HG03378 (cell line): ENCODE measurements at regions not wholly inside any gene's neighbourhood (a gene's known extent, or its start where the extent isn't known, plus 50 kb on each side); places are given as distances from the start of the nearest gene placed in this dataset.
"Not testable (repeated sequence)": the region's sequence is repeated elsewhere in the genome, so short reads cannot be mapped to it uniquely, and the experiment has no call there.

Experiments used
- ATAC-seq: cut with Tn5 transposase; IDR thresholded peaks from one replicate; pipeline ENCODE4 v1.9.1; 2021; ENCODE audit warnings: mild to moderate bottlenecking, moderate library complexity; ENCODE audit not compliant: unreplicated experiment

DNA sequence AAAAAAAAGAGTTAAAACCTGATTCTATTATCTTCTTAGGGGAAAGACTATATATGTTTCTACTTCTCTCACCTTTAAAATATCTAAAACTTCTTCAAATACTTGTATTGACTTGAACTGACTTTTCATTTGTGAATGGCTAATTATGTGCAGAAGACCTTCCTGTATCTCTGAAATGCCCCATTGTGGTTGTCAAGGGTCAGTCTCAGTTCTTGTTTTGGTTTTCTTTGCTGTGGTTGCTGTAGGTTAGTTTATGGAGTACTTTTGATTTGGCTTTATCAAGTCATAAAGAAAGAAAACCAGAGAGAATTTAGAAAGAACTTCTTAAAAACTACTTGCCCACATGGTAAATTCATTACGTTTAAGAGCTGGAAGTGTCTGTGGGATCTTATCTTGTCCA lies 345.3 kb upstream of the POU1F1 start:
- peak; percentile 87 for ATAC-seq

DNA sequence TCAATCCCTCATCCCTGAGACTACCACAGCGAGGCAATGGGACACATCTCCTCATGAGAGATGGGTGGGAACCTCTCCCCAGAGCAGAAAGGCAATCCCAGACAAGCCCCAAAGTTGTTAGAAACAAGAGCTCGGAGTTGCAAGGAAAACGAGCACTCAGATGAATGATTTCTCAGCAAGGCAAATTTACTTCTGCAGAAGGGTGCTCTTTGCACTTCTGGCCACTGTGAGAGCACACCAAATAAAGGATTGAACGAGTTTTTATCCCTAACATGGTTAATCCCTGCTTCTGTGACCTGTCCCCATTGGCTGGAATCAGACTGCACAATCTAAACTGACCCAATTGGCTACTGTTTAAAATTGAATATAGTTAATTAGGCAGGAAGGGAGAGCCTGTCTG lies 339.1 kb upstream of the POU1F1 start:
- ATAC-seq, result no peak

DNA sequence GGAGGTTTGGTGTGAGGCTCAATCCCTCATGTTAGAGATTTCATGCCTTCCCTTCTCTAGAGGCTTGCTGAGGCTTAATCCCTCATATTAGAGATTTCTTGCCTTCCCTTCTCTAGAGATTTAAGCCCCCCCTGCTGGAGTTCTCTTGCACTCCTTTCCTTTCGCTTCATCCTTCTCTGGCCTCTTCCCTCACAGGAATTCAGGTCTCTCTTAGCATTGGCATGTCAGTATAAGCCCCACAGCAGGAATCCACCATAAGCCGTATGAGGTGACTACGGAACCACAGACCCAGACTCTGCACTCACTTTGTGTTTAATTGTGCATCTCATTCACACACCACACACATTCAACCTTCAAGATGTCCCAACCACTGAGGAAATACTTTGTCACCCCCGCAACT lies 338.6 kb upstream of the POU1F1 start:
- ATAC-seq, result no peak

DNA sequence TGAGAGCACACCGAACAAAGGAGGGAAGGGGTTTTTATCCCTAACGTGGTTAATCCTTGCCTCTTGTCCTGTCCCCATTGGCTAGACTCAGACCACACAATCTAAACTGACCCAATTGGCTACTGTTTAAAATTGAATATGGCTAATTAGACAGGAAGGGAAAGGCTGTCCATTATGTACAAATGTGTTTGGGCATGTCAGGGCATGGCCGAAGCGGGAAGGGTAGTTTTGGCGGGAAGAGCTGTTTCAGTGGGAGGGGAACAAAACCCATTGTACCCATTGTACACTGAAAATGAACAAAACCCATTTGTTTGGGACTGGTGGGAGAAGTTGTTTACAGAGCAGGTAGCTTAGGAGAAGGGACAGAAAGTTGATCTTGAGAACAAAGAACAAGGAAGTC lies 330.9 kb upstream of the POU1F1 start:
- ATAC-seq, result no peak

DNA sequence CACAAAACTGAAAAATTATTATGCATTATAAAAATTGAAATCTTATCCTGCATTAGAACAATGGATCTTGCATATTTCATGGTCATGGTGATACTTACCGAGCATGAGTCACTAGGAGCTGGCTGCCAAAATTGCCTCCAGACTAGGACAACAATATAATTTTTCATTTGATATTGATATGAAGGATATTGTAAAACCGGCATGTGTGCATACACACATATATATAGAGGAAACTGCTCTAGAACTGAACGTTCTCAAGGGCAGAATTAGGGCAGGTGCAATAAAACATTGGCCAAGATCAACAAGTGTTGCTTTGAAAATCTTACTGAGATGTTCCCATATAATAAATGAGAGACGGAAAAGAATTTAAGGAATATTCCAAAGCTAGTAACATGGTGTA lies 319.4 kb upstream of the POU1F1 start:
- ATAC-seq, result no peak

DNA sequence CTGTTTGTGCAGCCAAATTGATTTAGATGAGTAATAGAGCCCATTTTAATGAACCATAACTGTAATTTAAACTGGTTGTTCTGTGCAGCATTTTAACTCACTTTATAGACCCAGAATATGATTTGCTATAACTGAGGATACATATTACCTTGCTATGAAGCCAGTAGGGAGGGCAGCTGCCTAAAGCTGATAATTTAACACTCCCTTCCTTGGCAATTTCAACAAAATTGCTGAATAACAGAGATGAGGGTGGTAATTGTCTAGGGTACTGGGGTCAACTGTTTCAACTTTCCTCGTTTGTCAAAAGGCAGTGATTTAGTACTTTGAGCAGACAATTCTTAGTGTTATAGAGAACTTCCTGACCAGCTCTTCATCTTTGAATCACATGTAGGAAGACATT lies 304.9 kb upstream of the POU1F1 start:
- no peak for ATAC-seq

DNA sequence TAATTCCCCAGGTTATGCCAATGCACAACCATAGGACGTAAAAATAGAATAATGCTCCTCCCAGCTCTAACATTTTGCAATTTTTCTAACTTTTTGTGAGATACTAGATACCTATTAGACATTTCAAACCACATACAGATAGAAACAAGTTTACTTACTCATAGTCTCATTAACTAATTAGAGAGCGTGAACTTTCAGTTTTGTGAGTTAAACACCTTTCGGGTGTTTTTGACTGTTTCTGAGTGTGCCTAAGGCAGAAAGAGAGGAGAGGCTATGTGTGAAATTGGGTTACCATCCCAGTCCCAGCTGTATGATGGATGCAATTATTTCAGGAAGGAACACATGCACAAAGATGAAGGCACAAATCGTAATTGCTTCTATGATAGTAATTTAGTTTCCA lies 300.4 kb upstream of the POU1F1 start:
- ATAC-seq, result no peak

DNA sequence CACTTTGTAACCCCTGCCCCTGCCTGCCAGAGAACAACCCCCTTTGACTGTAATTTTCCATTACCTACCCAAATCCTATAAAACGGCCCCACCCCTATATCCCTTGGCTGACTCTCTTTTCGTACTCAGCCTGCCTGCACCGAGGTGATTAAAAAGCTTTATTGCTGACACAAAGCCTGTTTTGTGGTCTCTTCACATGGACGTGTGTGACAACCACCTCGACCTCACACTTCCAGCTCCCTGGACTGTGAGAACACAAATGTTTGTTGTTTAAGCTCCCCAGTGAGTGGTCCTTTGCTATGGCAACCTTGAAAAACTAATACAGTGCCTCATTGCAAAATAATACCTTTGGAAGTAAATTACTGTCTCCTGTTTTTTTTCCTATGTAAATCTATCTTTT lies 299.2 kb upstream of the POU1F1 start:
- ATAC-seq, result no peak

DNA sequence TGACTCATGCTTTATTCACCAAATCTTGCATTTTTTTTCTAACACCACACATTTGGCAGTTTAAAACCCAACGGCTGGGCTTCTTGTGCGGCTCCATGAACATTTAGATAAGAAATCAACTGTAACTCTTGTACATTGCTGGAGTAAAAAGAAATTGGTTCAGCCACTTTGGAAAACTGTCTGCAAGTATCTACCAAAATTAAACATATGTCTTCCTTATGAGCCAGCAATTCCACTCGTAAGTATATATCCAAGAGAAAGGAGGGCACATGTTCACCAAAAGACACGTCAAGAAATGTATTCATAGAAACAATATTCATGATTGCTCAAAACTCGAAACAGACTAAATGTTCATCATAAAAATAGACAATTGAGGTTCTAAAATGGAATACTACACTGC lies 291.9 kb upstream of the POU1F1 start:
- ATAC-seq, result no peak

DNA sequence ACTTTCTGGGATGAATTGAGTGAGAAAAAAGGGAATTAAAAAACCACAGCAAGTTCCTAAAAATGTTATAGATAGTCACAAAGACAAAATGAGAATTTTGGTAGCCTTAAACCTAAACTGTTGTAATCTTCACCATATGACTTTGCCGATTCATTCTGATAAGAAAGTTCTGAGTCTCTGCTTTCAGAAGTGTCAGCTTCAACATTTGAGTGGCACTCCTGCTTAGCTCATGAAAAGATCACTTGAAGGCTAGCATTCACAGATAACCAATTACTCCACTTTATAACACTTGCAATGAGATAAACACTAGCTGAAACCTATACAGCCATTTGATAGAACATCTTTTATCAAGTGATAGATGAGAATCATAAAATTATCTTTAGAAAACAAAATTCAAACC lies 288.1 kb upstream of the POU1F1 start:
- no peak for ATAC-seq

DNA sequence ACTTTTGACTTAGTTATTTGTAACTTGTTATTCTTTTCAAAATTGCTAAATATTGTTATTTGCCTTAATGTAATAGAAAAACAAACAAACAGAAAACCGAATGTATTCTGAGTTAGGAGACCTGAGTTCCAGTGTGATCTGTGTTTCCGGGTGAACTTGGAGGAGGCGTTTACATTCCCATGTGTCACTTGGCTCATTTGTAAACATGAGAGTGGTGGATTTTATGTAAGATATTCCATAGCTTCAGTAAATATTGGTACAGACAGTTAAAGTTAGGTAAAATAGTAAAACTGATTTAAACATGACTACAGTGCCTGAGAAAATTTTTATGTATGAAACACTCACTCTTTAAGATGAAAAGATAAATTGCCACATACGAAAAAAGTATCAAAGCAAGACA lies 287.3 kb upstream of the POU1F1 start:
- ATAC-seq, result no peak

DNA sequence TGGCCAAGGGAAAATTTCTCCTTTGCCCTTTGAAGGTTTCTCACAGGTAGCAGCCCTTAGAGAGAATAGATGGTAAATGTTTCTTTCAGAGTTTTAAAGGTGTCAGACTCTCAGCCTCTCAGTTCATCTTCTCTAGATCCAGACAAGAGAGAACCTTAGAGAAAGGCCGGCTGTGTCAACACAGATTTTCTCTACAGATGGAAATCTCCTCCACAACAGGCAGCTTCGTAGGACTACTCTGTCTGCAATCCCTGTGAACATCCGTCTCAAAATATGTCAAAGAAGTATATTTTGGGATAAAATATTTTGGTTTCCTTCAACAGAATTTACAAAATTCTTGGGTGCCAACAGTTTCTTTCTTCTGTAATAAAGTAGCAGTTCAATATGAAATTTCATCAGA lies 282.1 kb upstream of the POU1F1 start:
- no peak for ATAC-seq

DNA sequence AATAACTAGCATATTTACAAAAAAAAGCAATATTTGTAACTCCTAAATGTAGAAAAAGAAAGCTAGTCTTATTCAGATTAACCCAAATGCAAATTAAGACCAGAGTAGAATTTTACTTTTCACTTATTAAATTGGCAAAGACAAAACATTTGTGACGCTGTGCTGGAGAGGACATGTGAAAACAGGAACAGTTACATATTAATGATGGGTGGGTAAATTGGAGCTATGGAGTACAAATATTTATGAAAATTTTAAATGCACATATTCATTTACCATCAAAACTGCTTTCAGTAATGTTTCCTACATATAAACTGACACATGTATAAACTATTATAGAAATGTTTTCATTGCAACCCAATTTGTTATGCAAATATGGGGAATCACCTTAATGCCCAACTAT lies 278.9 kb upstream of the POU1F1 start:
- ATAC-seq, result no peak

DNA sequence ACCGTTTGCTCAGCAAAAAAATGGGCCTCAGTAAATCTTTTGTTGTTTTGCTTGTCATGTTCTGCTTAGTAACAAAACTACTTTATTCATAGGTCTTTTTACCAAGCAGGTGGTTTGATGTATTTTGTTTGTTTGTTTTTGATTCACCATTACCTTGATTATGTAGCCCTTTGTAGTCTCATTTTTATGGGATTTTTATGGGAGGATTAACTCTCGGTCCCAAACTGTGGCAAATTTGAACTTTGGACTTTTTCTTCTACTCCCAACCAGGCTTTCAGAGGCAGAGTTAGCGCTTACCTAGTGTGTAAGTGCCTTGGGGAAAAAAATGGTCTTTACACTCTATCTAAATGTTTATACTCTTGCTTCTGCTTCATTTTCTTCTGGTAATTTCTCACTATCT lies 276.7 kb upstream of the POU1F1 start:
- no peak for ATAC-seq

DNA sequence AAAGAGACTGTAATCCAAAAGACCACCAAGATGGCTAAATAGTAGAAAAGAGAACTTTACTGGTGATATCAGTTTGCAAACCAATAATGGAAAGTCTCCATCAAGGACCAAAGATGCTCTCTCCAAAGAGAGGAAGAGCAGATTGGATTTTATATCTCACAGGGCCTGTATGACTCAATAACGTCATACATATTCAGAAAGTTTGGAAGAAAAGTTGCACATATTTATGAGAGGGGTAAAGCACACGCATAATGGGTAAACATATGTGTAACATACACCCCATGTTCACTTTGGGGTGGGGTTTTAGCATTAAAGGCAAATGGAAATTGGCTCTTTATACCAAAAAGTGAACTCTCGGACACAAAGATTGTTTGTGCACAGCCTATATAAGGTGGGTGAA lies 274.5 kb upstream of the POU1F1 start:
- ATAC-seq, result no peak

DNA sequence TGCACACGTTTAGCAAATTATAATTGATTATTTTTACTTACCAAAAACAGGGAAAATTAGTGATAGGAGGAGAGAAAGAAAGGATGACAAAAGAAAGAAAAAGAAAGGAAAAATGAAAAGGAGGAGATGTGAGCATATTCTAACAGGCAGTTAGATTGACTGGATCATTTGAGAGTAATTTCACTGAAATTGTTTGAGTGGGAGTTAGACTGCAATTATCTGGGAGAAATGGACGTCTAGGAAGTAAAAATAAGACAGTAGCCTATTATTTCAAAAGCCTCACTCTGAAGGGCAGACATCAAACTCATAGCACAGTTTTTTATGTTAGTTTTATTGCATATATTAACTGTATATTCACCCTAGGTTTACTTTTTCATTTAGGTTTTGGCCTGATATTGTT lies 272.8 kb upstream of the POU1F1 start:
- no peak for ATAC-seq

DNA sequence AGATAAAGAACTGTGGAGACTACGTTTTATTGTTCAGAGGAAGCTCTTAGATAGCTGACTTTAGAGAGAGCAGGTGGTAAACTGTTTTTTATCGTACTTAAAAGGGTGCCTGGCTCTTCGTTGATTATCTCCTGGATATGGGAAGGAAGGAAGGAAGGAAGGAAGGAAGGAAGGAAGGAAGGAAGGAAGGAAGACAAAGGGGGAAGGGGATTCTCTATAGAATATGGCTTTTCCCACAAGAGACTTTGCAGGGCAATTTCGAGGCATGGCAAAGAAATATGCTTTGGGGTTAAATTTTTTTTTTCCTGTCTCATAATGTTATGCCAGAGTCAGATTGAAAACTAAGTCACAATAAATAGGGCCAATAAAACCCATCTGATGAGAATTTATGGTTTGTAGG lies 271.9 kb upstream of the POU1F1 start:
- no peak for ATAC-seq

DNA sequence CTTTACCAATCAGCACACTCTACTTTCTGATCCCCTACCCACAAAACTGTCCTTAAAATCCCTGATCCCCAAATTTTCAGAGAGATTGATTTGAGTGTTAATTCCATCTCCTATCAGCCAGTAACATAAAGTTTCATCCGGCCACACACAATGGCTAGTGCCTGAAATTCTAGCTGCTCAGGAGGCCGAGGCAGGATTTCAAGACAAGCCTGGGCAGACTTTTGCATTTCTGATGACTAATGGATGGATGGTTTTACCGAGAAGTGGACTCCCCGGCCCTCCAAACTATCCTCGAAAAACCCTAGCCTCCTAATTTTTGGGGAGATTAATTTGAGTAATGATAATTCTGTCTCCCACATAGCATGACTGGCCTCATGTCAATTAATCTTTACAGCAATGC lies 269.8 kb upstream of the POU1F1 start:
- no peak for ATAC-seq

DNA sequence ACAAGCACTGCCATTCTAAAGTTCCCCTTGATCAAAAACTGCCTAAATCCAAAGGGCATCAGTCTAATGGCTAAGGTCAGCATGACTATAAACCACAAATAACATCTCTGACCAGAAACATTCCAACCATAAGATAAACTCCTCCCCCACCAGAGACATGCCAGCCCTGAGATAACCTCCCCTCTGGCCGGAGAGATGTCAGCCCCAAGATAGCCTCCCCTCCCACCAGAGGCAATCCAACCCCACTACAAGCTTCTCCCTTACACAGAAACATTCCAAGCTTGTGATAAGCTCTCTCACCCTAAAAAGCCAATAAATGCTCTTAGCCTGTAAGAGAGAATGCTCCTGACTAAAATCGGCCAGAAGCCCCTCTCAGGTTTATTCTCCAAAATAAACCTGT lies 267.0 kb upstream of the POU1F1 start:
- not testable (repeated sequence) for ATAC-seq

DNA sequence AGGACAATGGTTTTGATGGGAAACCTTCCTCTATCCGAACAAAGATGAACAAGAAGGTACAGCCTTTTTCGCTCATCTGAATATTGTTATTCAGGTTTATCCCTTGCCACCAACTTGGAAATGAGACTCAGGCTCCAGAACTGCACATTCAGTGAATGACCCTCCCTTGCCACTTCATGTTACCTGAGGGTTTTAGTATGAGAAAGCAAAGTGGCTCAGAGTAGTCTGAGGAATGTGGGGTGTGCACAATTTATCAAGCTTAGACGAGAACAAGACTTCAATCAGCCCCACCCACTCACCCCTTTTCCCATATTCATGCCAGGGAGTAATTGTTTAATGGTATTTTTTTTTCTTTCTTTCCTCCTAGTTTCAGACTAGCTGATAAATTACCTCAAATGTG lies 265.3 kb upstream of the POU1F1 start:
- ATAC-seq, result no peak

DNA sequence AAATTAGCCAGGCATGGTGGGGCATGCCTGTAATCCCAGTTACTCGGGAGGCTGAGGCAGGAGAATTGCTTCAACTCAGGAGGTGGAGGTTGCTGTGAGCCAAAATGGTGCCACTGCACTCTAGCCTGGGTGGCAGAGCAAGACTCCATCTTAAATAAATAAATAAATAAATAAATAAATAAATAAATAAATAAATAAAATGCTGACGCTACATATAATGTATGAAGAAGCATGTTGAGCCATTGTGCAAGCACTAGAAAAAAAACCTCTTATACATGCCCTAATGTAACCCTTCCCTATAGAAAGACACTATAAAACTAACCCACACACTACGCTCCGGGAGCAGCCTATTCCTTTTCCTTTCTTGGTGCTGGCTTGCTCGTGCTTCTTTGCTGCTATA lies 262.3 kb upstream of the POU1F1 start:
- ATAC-seq, result not testable (repeated sequence)

DNA sequence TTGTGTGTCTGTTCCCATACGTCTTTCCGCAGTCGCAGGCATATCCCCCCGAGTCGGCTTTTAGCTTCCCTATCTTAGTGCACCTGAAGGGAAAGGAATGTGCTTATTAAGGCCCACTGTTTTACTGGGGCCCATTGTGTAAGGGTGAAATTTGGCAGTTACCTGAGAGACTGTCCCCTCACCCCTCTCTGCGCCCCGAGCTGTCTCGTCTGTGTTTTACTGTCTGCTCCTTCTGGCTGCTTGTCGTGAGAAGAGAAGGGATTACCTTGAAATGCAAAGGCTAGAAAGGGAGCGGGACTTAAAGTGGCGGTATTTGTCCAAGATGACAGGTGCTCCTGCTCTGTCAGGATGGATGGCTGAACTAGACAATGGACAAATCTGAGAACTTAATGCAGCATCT lies 233.0 kb upstream of the POU1F1 start:
- ATAC-seq, result no peak

DNA sequence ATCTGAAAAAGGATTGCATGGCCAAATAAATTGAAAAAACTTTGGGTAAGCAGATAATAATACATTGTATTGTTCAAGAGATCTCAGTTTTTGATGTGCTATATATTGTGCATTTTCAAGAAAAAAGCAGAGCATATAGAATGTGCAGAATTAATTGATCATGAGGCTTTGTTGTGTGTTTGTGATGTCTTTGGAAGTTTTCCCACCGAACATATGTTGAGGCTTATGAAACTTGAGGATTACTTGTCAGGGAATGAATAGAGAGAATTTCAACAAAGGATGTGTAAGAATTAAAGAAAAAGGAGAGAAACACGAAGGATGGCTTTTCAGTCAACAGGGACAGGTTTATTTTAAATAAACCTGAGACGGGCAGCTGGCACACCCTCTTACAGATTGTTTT lies 232.5 kb upstream of the POU1F1 start:
- no peak for ATAC-seq

DNA sequence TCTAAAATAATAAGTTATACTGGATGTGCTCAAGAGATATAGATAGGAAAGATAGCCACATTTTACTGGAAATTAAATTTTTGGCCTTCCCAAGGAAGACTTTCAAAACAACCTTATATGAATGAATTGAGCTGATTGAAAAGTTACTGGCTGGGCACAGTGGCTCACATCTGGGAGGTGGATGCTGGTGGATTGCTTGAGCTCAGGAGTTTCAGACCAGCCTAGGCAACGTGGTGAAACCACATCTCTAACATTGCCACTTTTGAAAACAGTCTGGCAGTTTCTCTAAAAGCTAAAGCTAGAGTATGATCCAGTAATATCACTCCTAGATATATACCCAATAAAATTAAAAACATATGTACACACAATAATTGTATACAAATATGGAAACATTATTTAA lies 231.4 kb upstream of the POU1F1 start:
- no peak for ATAC-seq
